Naive B cell (primary cell): ENCODE measurements at regions not wholly inside any gene's neighbourhood (a gene's known extent, or its start where the extent isn't known, plus 50 kb on each side); places are given as distances from the start of the nearest gene placed in this dataset.

Experiments
- ATAC-seq, 2 donors: fragments of 150-1000 bp; cut with Tn5 transposase; 2 replicates each; pipeline ENCODE4 v1.10.0; 2021; ENCODE audit warnings: low read depth in 2 of 2, mild to moderate bottlenecking in 2 of 2, moderate library complexity in 2 of 2
- DNase-seq: peaks from one replicate; pipeline ENCODE4 v3.0.0; 2022
- H3K27ac Mint-ChIP-seq, 6 donors: one replicate each; pipeline ENCODE4 v1.8.0; 2020 to 2022; ENCODE audit warnings: mild to moderate bottlenecking in 6 of 6, mixed read lengths in 6 of 6, moderate library complexity in 5 of 6, inconsistent platforms in 2 of 6
- H3K27me3 Mint-ChIP-seq, 3 donors: one replicate each; pipeline ENCODE4 v1.8.0; 2021 to 2022; ENCODE audit warnings: mixed read lengths in 3 of 3, mild to moderate bottlenecking in 1 of 3
- H3K36me3 Mint-ChIP-seq, 2 donors: one replicate each; pipeline ENCODE4 v1.8.0; 2020 to 2022; ENCODE audit warnings: mixed read lengths in 2 of 2, inconsistent platforms in 1 of 2, mild to moderate bottlenecking in 1 of 2
- H3K4me1 Mint-ChIP-seq, 3 donors: one replicate each; pipeline ENCODE4 v1.8.0; 2020 to 2022; ENCODE audit warnings: mixed read lengths in 3 of 3, inconsistent platforms in 1 of 3, mild to moderate bottlenecking in 1 of 3, moderate library complexity in 1 of 3
- H3K4me3 Mint-ChIP-seq, 8 donors: one replicate each; pipeline ENCODE4 v1.8.0; 2020 to 2022; ENCODE audit warnings: mild to moderate bottlenecking in 8 of 8, mixed read lengths in 8 of 8, moderate library complexity in 8 of 8, inconsistent platforms in 2 of 8
- H3K9me3 Mint-ChIP-seq, 7 donors: one replicate each; pipeline ENCODE4 v1.8.0; 2020 to 2022; ENCODE audit warnings: mixed read lengths in 7 of 7, mild to moderate bottlenecking in 5 of 7, inconsistent platforms in 2 of 7, moderate library complexity in 1 of 7

GRCh38 chr11:115111066-115111465 is 393.1 kb downstream of the CADM1 start:
- no peak overlapping the region for H3K4me3 Mint-ChIP-seq
- no peaks in the 10 kb centered on the region for H3K36me3 Mint-ChIP-seq
- H3K27ac Mint-ChIP-seq = no peak overlapping the region
- DNase-seq (no peak), ATAC-seq (no peak)
- peaks cover 0 to 3% (median 0%) of the 10 kb centered on the region in 3 donors for H3K27me3 Mint-ChIP-seq
- no peaks in the 10 kb centered on the region for H3K4me1 Mint-ChIP-seq
- H3K9me3 Mint-ChIP-seq = peaks cover 0 to 1% (median 0%) of the 10 kb centered on the region in 7 donors

GRCh38 chr11:115112754-115113153 is 391.5 kb downstream of the CADM1 start:
- peak overlapping the region in 1 of 6 donors; percentile 30 for H3K27ac Mint-ChIP-seq
- H3K36me3 Mint-ChIP-seq = no peaks in the 10 kb centered on the region
- H3K4me1 Mint-ChIP-seq = no peaks in the 10 kb centered on the region
- ATAC-seq (no peak), DNase-seq (no peak)
- H3K27me3 Mint-ChIP-seq = peaks cover 0 to 5% (median 0%) of the 10 kb centered on the region in 3 donors
- H3K9me3 Mint-ChIP-seq = peaks cover 0 to 1% (median 0%) of the 10 kb centered on the region in 7 donors
- no peak overlapping the region for H3K4me3 Mint-ChIP-seq

- ATAC-seq (no peak), DNase-seq (no peak)
- Mint-ChIP-seq H3K27ac (no peak overlapping the region), H3K4me1 (no peaks in the 10 kb centered on the region), H3K4me3 (no peak overlapping the region), H3K36me3 (no peaks in the 10 kb centered on the region), H3K9me3 (peaks cover 0 to 2% (median 0%) of the 10 kb centered on the region in 7 donors), H3K27me3 (peaks cover 0 to 7% (median 5%) of the 10 kb centered on the region in 3 donors)
Observed at GRCh38 chr11:115117956-115118493, 386.2 kb downstream of the CADM1 start.

GRCh38 chr11:115119146-115119545 is 385.1 kb downstream of the CADM1 start:
- no peaks in the 10 kb centered on the region for H3K4me1 Mint-ChIP-seq
- no peak overlapping the region for H3K4me3 Mint-ChIP-seq
- peaks cover 0 to 2% (median 0%) of the 10 kb centered on the region in 7 donors for H3K9me3 Mint-ChIP-seq
- H3K36me3 Mint-ChIP-seq = no peaks in the 10 kb centered on the region
- H3K27ac Mint-ChIP-seq = no peak overlapping the region
- H3K27me3 Mint-ChIP-seq = peaks cover 0 to 7% (median 5%) of the 10 kb centered on the region in 3 donors
- DNase-seq (no peak), ATAC-seq (no peak)
